A673 (cell line): ENCODE measurements at regions not wholly inside any gene's neighbourhood (a gene's known extent, or its start where the extent isn't known, plus 50 kb on each side); places are given as distances from the start of the nearest gene placed in this dataset.
"Not testable (repeated sequence)": the region's sequence is repeated elsewhere in the genome, so short reads cannot be mapped to it uniquely, and the experiment has no call there.

Source experiments
- BruUV-seq: library from RNA; stranded (reverse); fragments of 400-500 nt; replicated peaks from 2 replicates; lab custom pipeline; 2021; lab: Mats Ljungman, UMichigan
- CTCF ChIA-PET: fragments of 300-600 bp; sonication (Branson Sonifier 250); formaldehyde crosslinking; loops from one replicate; lab custom pipeline; 2022; ENCODE audit warnings: antibody characterized with exemption; lab: Charles Lee
- POLR2A ChIA-PET: fragments of 300-600 bp; sonication (Branson Sonifier 250); formaldehyde crosslinking; loops from one replicate; lab custom pipeline; 2022; ENCODE audit warnings: antibody characterized with exemption; ENCODE audit not compliant: low non-redundant PET; lab: Charles Lee
- DNase-seq: peaks from one replicate; pipeline ENCODE4 v3.0.0-alpha.2; 2015; ENCODE audit warnings: low spot score
- H3K27ac ChIP-seq: fragments of 200-600 bp; sonication (generic); 2 replicates; pipeline ENCODE4 v1.5.1; 2016; ENCODE audit warnings: mixed run types, low read depth, mild to moderate bottlenecking, mixed read lengths, antibody characterized with exemption, low read length; ENCODE audit not compliant: poor library complexity, severe bottlenecking
- H3K27me3 ChIP-seq: fragments of 200-600 bp; sonication (generic); replicated peaks from 2 replicates; pipeline ENCODE4 v1.6.1; 2017; ENCODE audit warnings: mixed run types, low read depth, mild to moderate bottlenecking, mixed read lengths, antibody characterized with exemption, low read length; ENCODE audit not compliant: insufficient read depth, poor library complexity
- H3K36me3 ChIP-seq: fragments of 200-600 bp; sonication (generic); 2 replicates; pipeline ENCODE4 v1.6.1; 2016; ENCODE audit warnings: mixed run types, mild to moderate bottlenecking, mixed read lengths, antibody characterized with exemption, low read length; ENCODE audit not compliant: insufficient read depth, poor library complexity, severe bottlenecking
- H3K4me1 ChIP-seq: fragments of 200-600 bp; sonication (generic); 2 replicates; pipeline ENCODE4 v1.6.1; 2017; ENCODE audit warnings: mixed run types, mild to moderate bottlenecking, mixed read lengths, antibody characterized with exemption, low read length; ENCODE audit not compliant: insufficient read depth, poor library complexity, severe bottlenecking
- H3K4me3 ChIP-seq: fragments of 200-600 bp; sonication (generic); 2 replicates; pipeline ENCODE4 v1.5.1; 2016; ENCODE audit warnings: low read depth, mixed run types, mild to moderate bottlenecking, mixed read lengths, low read length; ENCODE audit not compliant: poor library complexity, severe bottlenecking
- H3K9me3 ChIP-seq: fragments of 200-600 bp; sonication (generic); 2 replicates; pipeline ENCODE4 v1.6.1; 2016; ENCODE audit warnings: mixed run types, low read depth, mild to moderate bottlenecking, mixed read lengths, antibody characterized with exemption, low read length; ENCODE audit not compliant: poor library complexity, severe bottlenecking
- EZH2 ChIP-seq: fragments of 200-600 bp; sonication (generic); IDR thresholded peaks from 2 replicates; pipeline ENCODE4 v1.6.1; 2017; ENCODE audit warnings: borderline replicate concordance, low read depth, mild to moderate bottlenecking, mixed read lengths, antibody characterized with exemption, low read length; ENCODE audit not compliant: poor library complexity, severe bottlenecking
- intact Hi-C: fragments of 100-400 bp; cut with micrococcal nuclease; formaldehyde crosslinking; loops from one replicate; pipeline ENCODE4 v1.10.0; 2022; ENCODE audit not compliant: unreplicated experiment
- TF ChIP-seq, protein P1 (sequence below): fragments of 300-800, 200-600 bp; sonication (generic); conservative IDR thresholded peaks from 2 replicates; pipeline ENCODE4 v1.5.1; 2017; ENCODE audit warnings: low read depth, mild to moderate bottlenecking, antibody characterized with exemption, low read length, moderate library complexity, mixed read lengths

DNA sequence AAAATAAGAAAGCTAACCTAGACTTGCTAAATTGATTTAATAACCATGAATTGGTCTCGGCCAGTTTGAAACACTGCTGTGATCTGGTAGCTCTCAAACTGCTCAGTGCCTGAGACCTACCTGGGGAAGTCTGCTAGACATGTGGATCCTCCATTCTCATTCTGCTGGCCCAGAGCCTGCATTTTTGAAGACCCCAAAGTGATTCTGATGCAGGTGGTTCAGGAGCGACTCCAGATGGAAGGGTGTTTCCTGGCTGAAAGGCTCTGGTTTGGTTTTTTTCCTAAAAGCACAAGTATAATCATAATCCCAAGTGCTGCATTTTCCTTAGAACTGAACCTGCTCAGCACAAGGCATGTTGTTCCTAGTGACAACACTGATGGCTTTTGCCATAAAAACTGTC lies 159.5 kb downstream of the ZNF664 start:
- no TSS peak for BruUV-seq
- no peak overlapping the region for H3K4me3 ChIP-seq
- H3K4me1 ChIP-seq, result no peaks in the 10 kb centered on the region
- ChIA-PET POLR2A (no interaction called here), CTCF (no interaction called here)
- H3K27me3 ChIP-seq, result no peaks in the 10 kb centered on the region
- intact Hi-C loops, result no loop called here
- peaks cover 7% of the 10 kb centered on the region for H3K9me3 ChIP-seq
- no peak overlapping the region for H3K27ac ChIP-seq
- H3K36me3 ChIP-seq, result no peaks in the 10 kb centered on the region
- TF ChIP-seq EZH2, result no peak
- TF ChIP-seq, protein P1, sequence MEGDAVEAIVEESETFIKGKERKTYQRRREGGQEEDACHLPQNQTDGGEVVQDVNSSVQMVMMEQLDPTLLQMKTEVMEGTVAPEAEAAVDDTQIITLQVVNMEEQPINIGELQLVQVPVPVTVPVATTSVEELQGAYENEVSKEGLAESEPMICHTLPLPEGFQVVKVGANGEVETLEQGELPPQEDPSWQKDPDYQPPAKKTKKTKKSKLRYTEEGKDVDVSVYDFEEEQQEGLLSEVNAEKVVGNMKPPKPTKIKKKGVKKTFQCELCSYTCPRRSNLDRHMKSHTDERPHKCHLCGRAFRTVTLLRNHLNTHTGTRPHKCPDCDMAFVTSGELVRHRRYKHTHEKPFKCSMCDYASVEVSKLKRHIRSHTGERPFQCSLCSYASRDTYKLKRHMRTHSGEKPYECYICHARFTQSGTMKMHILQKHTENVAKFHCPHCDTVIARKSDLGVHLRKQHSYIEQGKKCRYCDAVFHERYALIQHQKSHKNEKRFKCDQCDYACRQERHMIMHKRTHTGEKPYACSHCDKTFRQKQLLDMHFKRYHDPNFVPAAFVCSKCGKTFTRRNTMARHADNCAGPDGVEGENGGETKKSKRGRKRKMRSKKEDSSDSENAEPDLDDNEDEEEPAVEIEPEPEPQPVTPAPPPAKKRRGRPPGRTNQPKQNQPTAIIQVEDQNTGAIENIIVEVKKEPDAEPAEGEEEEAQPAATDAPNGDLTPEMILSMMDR, result no peak
- no peak for DNase-seq

DNA sequence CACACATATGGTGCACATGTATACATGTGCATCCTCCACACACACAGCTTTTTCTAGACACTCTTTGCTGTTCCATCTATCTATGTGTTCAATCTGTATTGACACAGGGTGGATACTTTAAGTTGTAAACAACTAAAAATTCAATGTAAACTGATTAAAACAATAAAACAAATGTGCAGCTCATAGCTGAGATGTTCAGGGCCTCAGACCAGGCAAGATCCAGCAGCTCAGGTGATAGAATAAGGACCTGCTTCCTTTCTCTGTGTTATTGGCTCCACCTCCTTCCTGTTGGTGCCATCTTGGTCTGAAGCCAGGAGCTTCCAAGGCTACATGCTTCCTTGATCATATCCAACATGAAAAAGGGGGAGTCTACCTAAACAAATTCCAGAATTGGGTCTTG lies 158.1 kb upstream of the RFLNA start:
- H3K27ac ChIP-seq, result no peak overlapping the region
- no peaks in the 10 kb centered on the region for H3K36me3 ChIP-seq
- no peak overlapping the region for H3K4me3 ChIP-seq
- no peaks in the 10 kb centered on the region for H3K4me1 ChIP-seq
- TF ChIP-seq EZH2, result no peak
- TF ChIP-seq, protein P1, result no peak
- BruUV-seq, result no TSS peak
- H3K9me3 ChIP-seq, result peaks cover 12% of the 10 kb centered on the region
- POLR2A ChIA-PET, result no interaction called here
- CTCF ChIA-PET, result interaction anchor here (0.6 kb wide), 1 partner anchor 519 kb away, joined by 5 read pairs; no protein-coding TSS in a partner anchor
- no peaks in the 10 kb centered on the region for H3K27me3 ChIP-seq
- intact Hi-C loops, result no loop called here
- DNase-seq, result no peak

DNA sequence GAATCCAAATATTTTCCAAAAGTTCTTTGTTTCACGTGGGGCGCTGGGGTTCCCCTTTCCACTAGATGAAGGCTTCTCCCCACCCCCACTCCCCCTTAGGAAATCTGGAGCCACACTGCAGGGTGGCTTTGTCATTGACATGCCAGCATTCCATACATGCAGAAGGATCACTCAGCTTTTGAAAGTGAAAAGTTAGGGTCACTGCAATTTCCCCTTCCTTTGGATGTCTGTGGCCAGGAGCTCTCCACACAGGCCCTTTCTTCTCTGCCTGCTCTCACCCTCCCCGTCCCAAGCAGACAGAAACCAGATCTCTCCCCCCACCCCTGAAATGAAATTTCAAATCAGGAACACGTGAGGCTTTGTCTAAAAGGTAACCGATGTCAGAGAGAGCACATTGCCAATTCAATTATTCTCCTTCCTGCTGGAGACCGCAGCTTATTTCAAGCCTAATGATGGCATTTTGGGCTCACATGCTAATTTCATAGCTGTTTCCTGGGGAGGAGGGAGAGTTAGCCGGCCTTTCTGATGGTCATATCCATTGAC lies 153.9 kb upstream of the RFLNA start:
- no TSS peak for BruUV-seq
- H3K4me1 ChIP-seq, result no peaks in the 10 kb centered on the region
- CTCF ChIA-PET, result no interaction called here
- no peak overlapping the region for H3K4me3 ChIP-seq
- no peak for DNase-seq
- POLR2A ChIA-PET, result no interaction called here
- TF ChIP-seq EZH2, result no peak
- TF ChIP-seq, protein P1, result no peak
- H3K9me3 ChIP-seq, result peaks cover 12% of the 10 kb centered on the region
- H3K27ac ChIP-seq, result no peak overlapping the region
- intact Hi-C loops, result no loop called here
- no peaks in the 10 kb centered on the region for H3K36me3 ChIP-seq
- H3K27me3 ChIP-seq, result no peaks in the 10 kb centered on the region

DNA sequence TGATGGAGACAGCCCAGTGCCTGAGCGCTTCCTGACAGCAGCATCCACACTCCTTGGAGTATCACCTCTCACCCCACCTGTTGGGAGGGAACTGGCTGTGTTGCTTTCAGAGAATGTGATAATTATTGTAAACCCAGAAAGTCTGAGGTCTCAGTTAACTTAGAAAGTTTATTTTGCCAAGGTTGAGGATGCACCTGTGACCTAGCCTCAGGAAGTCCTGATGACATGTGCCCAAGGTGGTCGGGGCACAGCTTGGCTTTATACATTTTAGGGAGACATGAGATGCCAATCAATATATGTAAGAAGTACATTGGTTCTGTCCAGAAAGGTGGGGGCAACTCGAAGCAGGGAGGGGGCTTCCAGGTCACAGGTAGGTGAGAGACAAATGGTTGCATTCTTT lies 153.3 kb upstream of the RFLNA start:
- POLR2A ChIA-PET, H3K36me3 ChIP-seq, CTCF ChIA-PET, H3K4me1 ChIP-seq, DNase-seq, H3K27me3 ChIP-seq, intact Hi-C loops, H3K4me3 ChIP-seq, H3K27ac ChIP-seq, BruUV-seq: not testable (repeated sequence)
- peaks cover 12% of the 10 kb centered on the region for H3K9me3 ChIP-seq
